Retinal pigment epithelial cell (primary cell): ENCODE measurements at regions not wholly inside any gene's neighbourhood (a gene's known extent, or its start where the extent isn't known, plus 50 kb on each side); places are given as distances from the start of the nearest gene placed in this dataset.

Source experiments
- DNase-seq: peaks from one replicate; pipeline ENCODE4 v3.0.0-alpha.2; 2010; ENCODE audit warnings: low read depth
- H3K4me3 ChIP-seq: 2 replicates; pipeline ENCODE4 v1.5.1; 2011; ENCODE audit warnings: mild to moderate bottlenecking, low read length, control low read depth, moderate library complexity
- CTCF ChIP-seq: conservative IDR thresholded peaks from 2 replicates; pipeline ENCODE4 v1.5.1; 2011; ENCODE audit warnings: low read depth, low read length, control low read depth, inconsistent platforms

GRCh38 chr5:24777392-24777791, 132.6 kb upstream of the CDH10 start:
- TF ChIP-seq CTCF, result no peak
- no peak overlapping the region for H3K4me3 ChIP-seq
- no peak for DNase-seq

GRCh38 chr5:24773261-24773660, 128.5 kb upstream of the CDH10 start:
- DNase-seq, result no peak
- no peak overlapping the region for H3K4me3 ChIP-seq
- TF ChIP-seq CTCF, result no peak

GRCh38 chr5:24767086-24767485, 122.3 kb upstream of the CDH10 start:
- no peak overlapping the region for H3K4me3 ChIP-seq
- DNase-seq, result no peak
- TF ChIP-seq CTCF, result no peak

- DNase-seq, result no peak
- no peak overlapping the region for H3K4me3 ChIP-seq
- TF ChIP-seq CTCF, result no peak
Measured at GRCh38 chr5:24765219-24765618, 120.4 kb upstream of the CDH10 start.

- no peak overlapping the region for H3K4me3 ChIP-seq
- TF ChIP-seq CTCF, result no peak
- no peak for DNase-seq
Measured at GRCh38 chr5:24750355-24750754, 105.6 kb upstream of the CDH10 start.

GRCh38 chr5:24749701-24750100, 104.9 kb upstream of the CDH10 start:
- no peak for TF ChIP-seq CTCF
- no peak for DNase-seq
- no peak overlapping the region for H3K4me3 ChIP-seq

- DNase-seq, result no peak
Measured at GRCh38 chr5:24747327-24747726, 102.5 kb upstream of the CDH10 start.

More at GRCh38 chr5:24747327-24747726, 102.5 kb upstream of the CDH10 start:
- TF ChIP-seq CTCF, result no peak
- no peak overlapping the region for H3K4me3 ChIP-seq
